A549 (cell line): ENCODE measurements at regions not wholly inside any gene's neighbourhood (a gene's known extent, or its start where the extent isn't known, plus 50 kb on each side); places are given as distances from the start of the nearest gene placed in this dataset.

Source experiments
- ATAC-seq, 2 experiments: fragments of 200-7000 bp in 1 of 2; fragments of >200 bp in 1 of 2; cut with Nextera tagmentation in 1 of 2; cut with Tn5 transposase in 1 of 2; 3 replicates each; pipeline versions ENCODE4 v1.8.0 to v1.9.1; 2018 to 2020; ENCODE audit warnings: mild to moderate bottlenecking in 1 of 2, moderate library complexity in 1 of 2
- CTCF ChIA-PET: fragments of 300-600 bp; sonication (Branson Sonifier 250); formaldehyde crosslinking; extraction: SDS; loops from one replicate; lab custom pipeline; 2021; ENCODE audit warnings: antibody characterized with exemption, inconsistent platforms; lab: Yijun Ruan, JAX
- POLR2A ChIA-PET: fragments of 350-600 bp; formaldehyde crosslinking; extraction: SDS; loops from one replicate; lab custom pipeline; 2021; ENCODE audit warnings: antibody characterized with exemption, inconsistent platforms; lab: Yijun Ruan, JAX
- DNase-seq, 2 experiments: peaks; one replicate each; pipeline versions ENCODE4 v3.0.0 to v3.0.0-alpha.2; 2011 to 2016; ENCODE audit warnings: low read depth in 1 of 2, low spot score in 1 of 2
- FAIRE-seq: peaks from 2 replicates; lab custom pipeline; 2011; peaks lifted over from hg19 to GRCh38; lab: Jason Lieb, UNC
- H3K27ac ChIP-seq, 2 experiments: fragments of >200 bp; sonication (Bioruptor Twin); formaldehyde crosslinking; 3 replicates each; pipeline ENCODE4 v1.5.1; 2016 to 2017
- H3K4me1 ChIP-seq: fragments of >200 bp; sonication (Bioruptor Twin); formaldehyde crosslinking; 3 replicates; pipeline ENCODE4 v1.6.1; 2016
- H3K4me2 ChIP-seq: fragments of >200 bp; sonication (Bioruptor Twin); formaldehyde crosslinking; 3 replicates; pipeline ENCODE4 v1.6.1; 2016
- H3K4me3 ChIP-seq: fragments of >200 bp; sonication (Bioruptor Twin); formaldehyde crosslinking; 3 replicates; pipeline ENCODE4 v1.5.1; 2016
- H3K9me3 ChIP-seq: fragments of >200 bp; sonication (Bioruptor Twin); formaldehyde crosslinking; 3 replicates; pipeline ENCODE4 v1.6.1; 2016
- BHLHE40 ChIP-seq: IDR thresholded peaks from 2 replicates; pipeline ENCODE4 v1.6.1; 2012; ENCODE audit warnings: low read depth, low read length, inconsistent platforms
- CBX2 ChIP-seq: fragments of 200-600 bp; sonication (generic); IDR thresholded peaks from 2 replicates; pipeline ENCODE4 v1.6.1; 2016; ENCODE audit warnings: low read depth, mild to moderate bottlenecking, borderline replicate concordance
- CBX8 ChIP-seq: fragments of 200-600 bp; sonication (generic); IDR thresholded peaks from 2 replicates; pipeline ENCODE4 v1.6.1; 2016
- EHF ChIP-seq: fragments of 250-450 bp; sonication (Bioruptor Pico); IDR thresholded peaks from 2 replicates; pipeline ENCODE4 v1.5.0; 2020; ENCODE audit warnings: mild to moderate bottlenecking
- EHMT2 ChIP-seq: fragments of 200-600 bp; sonication (generic); IDR thresholded peaks from 2 replicates; pipeline ENCODE4 v1.6.1; 2016; ENCODE audit warnings: antibody characterized with exemption, low read depth, mild to moderate bottlenecking, moderate library complexity
- FOSB ChIP-seq: fragments of 250-450 bp; sonication (Bioruptor Pico); IDR thresholded peaks from 2 replicates; pipeline ENCODE4 v1.5.0; 2020; ENCODE audit warnings: mild to moderate bottlenecking, moderate library complexity
- FOSL2 ChIP-seq, 2 experiments: fragments of 450-650 bp in 1 of 2; fragments of >200 bp in 1 of 2; sonication (Bioruptor Twin) in 1 of 2; formaldehyde crosslinking; IDR thresholded peaks; 2 replicates each; pipeline versions ENCODE4 v1.5.0 to v1.6.1; 2016 to 2020; ENCODE audit warnings: mild to moderate bottlenecking in 1 of 2, moderate library complexity in 1 of 2
- HDAC2 ChIP-seq: fragments of 200-600 bp; sonication (generic); IDR thresholded peaks from 2 replicates; pipeline ENCODE4 v1.6.1; 2016
- HOXB13 ChIP-seq: fragments of 250-450 bp; sonication (Bioruptor Pico); IDR thresholded peaks from 2 replicates; pipeline ENCODE4 v1.5.0; 2020; ENCODE audit warnings: low read depth, mild to moderate bottlenecking, moderate library complexity
- MAZ ChIP-seq: fragments of 150-350 bp; IDR thresholded peaks from 2 replicates; pipeline ENCODE4 v1.6.1; 2014; ENCODE audit warnings: antibody characterized with exemption, low read depth, low read length, borderline replicate concordance
- NFE2L2 ChIP-seq: fragments of 150-350 bp; conservative IDR thresholded peaks from 2 replicates; pipeline ENCODE4 v1.6.1; 2014; ENCODE audit warnings: low read length
- PHF8 ChIP-seq: fragments of 200-600 bp; sonication (generic); IDR thresholded peaks from 2 replicates; pipeline ENCODE4 v1.6.1; 2016; ENCODE audit warnings: low read depth, mild to moderate bottlenecking, antibody characterized with exemption, moderate library complexity, borderline replicate concordance
- RARB ChIP-seq: fragments of 250-450 bp; sonication (Bioruptor Pico); IDR thresholded peaks from 2 replicates; pipeline ENCODE4 v1.8.0; 2021; ENCODE audit warnings: mild to moderate bottlenecking, moderate library complexity
- SMC3 ChIP-seq: fragments of >200 bp; sonication (Bioruptor Twin); formaldehyde crosslinking; IDR thresholded peaks from 3 replicates; pipeline ENCODE4 v1.6.1; 2018; ENCODE audit warnings: inconsistent platforms
- SREBF2 ChIP-seq: fragments of 450-650 bp; IDR thresholded peaks from 2 replicates; pipeline ENCODE4 v1.6.1; 2014; ENCODE audit warnings: mild to moderate bottlenecking, moderate library complexity
- WGBS: methylation state at CpG from one replicate; pipeline ENCODE4 v1.1.6; 2017; ENCODE audit errors: missing lambda C conversion rate; 5-methylcytosine and 5-hydroxymethylcytosine counted together
- TF ChIP-seq, protein P1 (sequence below): IDR thresholded peaks from 2 replicates; pipeline ENCODE4 v1.6.1; 2012
- TF ChIP-seq, protein P2 (sequence below): fragments of >200 bp; sonication (Bioruptor Twin); formaldehyde crosslinking; IDR thresholded peaks from 3 replicates; pipeline ENCODE4 v1.6.1; 2016
- TF ChIP-seq, protein P3 (sequence below): fragments of 200-600 bp; sonication (generic); IDR thresholded peaks from 2 replicates; pipeline ENCODE4 v1.6.1; 2016; ENCODE audit warnings: antibody characterized with exemption, mild to moderate bottlenecking, moderate library complexity
- TF ChIP-seq, protein P4 (sequence below): fragments of >200 bp; sonication (Bioruptor Twin); formaldehyde crosslinking; IDR thresholded peaks from 3 replicates; pipeline ENCODE4 v1.5.1; 2016
- TF ChIP-seq, protein P5 (sequence below): fragments of 250-450 bp; sonication (Bioruptor Pico); IDR thresholded peaks from 2 replicates; pipeline ENCODE4 v1.5.0; 2021; ENCODE audit warnings: mild to moderate bottlenecking, moderate library complexity, borderline replicate concordance

DNA sequence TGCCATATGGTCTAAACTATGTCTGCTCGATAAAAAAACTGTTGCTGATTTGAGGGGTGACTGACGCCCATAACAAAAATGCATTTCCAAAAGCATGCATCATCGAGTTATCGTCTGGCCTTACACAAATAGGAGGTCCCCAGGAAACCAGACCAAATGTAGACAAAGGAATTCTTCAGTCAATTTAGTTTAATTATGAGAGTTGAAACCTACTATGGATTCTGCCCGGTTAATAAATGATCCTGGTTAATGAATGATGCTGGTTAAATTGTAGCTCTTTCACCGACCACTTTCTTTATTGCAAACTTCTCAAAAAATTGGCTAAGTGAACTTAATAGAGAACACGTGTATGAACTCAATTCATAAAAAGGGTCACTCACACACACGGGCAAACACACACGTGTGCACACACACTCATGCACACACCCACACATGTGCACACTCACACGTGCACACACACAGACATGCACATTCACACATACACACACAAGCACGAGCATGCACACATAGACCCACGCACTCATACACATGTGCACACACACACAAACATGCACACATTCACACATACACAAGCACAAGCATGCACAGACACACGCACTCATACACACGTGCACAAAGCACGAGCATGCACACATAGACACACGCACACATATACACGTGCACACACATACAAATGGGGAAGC lies 59.0 kb upstream of the SALL3 start:
- ATAC-seq: no peak

DNA sequence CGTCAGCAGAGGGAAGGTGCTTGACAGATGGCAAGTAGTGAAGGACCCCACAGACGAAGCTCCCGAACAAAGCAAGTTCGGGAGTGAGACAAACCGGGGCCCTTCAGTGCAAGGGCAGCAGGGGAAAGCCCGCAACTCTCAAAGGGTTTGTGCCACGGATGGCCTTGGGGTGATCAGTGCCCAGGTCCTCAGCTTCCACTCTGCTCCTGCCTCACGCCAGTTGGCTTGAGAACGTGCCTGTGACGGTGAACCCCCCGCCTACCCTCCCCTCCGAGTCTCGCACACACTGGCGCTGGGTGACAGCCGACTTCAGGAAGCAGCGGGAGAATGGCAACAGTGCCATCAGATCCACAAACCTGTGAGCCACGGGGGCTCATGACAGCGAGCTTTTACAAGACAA lies 56.8 kb upstream of the SALL3 start:
- 23% methylated on average over 11 of the region's 18 CpGs for WGBS
- no peak for ATAC-seq
- no peaks in the 10 kb centered on the region for H3K9me3 ChIP-seq
- FAIRE-seq: no peak
- H3K4me3 ChIP-seq: no peak overlapping the region
- H3K4me1 ChIP-seq: no peaks in the 10 kb centered on the region
- DNase-seq: no peak
- CTCF ChIA-PET: no interaction called here
- TF ChIP-seq, protein P1, sequence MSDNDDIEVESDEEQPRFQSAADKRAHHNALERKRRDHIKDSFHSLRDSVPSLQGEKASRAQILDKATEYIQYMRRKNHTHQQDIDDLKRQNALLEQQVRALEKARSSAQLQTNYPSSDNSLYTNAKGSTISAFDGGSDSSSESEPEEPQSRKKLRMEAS: no peak
- TF ChIP-seq BHLHE40 (no peak), SREBF2 (no peak), CBX8 (no peak), RARB (CRISPR knock-in tag) (no peak), HDAC2 (no peak), EHF (CRISPR knock-in tag) (no peak), EHMT2 (no peak), CBX2 (no peak), MAZ (no peak), PHF8 (no peak), FOSL2 (IDR thresholded peaks at IDR 0.05) (no peak), FOSL2 (CRISPR knock-in tag; IDR thresholded peaks at IDR 0.05) (no peak)
- TF ChIP-seq, protein P2, sequence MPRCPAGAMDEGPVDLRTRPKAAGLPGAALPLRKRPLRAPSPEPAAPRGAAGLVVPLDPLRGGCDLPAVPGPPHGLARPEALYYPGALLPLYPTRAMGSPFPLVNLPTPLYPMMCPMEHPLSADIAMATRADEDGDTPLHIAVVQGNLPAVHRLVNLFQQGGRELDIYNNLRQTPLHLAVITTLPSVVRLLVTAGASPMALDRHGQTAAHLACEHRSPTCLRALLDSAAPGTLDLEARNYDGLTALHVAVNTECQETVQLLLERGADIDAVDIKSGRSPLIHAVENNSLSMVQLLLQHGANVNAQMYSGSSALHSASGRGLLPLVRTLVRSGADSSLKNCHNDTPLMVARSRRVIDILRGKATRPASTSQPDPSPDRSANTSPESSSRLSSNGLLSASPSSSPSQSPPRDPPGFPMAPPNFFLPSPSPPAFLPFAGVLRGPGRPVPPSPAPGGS: no peak
- TF ChIP-seq, all 56 proteins: peak for 0
- no peak overlapping the region for H3K27ac ChIP-seq
- H3K4me2 ChIP-seq: no peak overlapping the region
- POLR2A ChIA-PET: no interaction called here

More for the DNA sequence above, 59.0 kb upstream of the SALL3 start:
- CTCF ChIA-PET: interaction anchor here (1.3 kb wide), 1 partner anchor 18 kb away, joined by 3 read pairs; no protein-coding TSS in a partner anchor
- no peak overlapping the region for H3K4me3 ChIP-seq
- H3K9me3 ChIP-seq: no peaks in the 10 kb centered on the region
- no peak overlapping the region for H3K4me2 ChIP-seq
- FAIRE-seq (no peak), DNase-seq (no peak)
- WGBS: 22% methylated on average over 17 of the region's 17 CpGs
- POLR2A ChIA-PET: no interaction called here
- H3K27ac ChIP-seq: no peak overlapping the region
- no peaks in the 10 kb centered on the region for H3K4me1 ChIP-seq
- TF ChIP-seq HOXB13 (CRISPR knock-in tag) (no peak), SMC3 (no peak), NFE2L2 (no peak), CBX2 (no peak), EHF (CRISPR knock-in tag) (no peak), FOSB (CRISPR knock-in tag) (no peak)
- TF ChIP-seq, protein P3, sequence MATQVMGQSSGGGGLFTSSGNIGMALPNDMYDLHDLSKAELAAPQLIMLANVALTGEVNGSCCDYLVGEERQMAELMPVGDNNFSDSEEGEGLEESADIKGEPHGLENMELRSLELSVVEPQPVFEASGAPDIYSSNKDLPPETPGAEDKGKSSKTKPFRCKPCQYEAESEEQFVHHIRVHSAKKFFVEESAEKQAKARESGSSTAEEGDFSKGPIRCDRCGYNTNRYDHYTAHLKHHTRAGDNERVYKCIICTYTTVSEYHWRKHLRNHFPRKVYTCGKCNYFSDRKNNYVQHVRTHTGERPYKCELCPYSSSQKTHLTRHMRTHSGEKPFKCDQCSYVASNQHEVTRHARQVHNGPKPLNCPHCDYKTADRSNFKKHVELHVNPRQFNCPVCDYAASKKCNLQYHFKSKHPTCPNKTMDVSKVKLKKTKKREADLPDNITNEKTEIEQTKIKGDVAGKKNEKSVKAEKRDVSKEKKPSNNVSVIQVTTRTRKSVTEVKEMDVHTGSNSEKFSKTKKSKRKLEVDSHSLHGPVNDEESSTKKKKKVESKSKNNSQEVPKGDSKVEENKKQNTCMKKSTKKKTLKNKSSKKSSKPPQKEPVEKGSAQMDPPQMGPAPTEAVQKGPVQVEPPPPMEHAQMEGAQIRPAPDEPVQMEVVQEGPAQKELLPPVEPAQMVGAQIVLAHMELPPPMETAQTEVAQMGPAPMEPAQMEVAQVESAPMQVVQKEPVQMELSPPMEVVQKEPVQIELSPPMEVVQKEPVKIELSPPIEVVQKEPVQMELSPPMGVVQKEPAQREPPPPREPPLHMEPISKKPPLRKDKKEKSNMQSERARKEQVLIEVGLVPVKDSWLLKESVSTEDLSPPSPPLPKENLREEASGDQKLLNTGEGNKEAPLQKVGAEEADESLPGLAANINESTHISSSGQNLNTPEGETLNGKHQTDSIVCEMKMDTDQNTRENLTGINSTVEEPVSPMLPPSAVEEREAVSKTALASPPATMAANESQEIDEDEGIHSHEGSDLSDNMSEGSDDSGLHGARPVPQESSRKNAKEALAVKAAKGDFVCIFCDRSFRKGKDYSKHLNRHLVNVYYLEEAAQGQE: no peak
- TF ChIP-seq, protein P4, sequence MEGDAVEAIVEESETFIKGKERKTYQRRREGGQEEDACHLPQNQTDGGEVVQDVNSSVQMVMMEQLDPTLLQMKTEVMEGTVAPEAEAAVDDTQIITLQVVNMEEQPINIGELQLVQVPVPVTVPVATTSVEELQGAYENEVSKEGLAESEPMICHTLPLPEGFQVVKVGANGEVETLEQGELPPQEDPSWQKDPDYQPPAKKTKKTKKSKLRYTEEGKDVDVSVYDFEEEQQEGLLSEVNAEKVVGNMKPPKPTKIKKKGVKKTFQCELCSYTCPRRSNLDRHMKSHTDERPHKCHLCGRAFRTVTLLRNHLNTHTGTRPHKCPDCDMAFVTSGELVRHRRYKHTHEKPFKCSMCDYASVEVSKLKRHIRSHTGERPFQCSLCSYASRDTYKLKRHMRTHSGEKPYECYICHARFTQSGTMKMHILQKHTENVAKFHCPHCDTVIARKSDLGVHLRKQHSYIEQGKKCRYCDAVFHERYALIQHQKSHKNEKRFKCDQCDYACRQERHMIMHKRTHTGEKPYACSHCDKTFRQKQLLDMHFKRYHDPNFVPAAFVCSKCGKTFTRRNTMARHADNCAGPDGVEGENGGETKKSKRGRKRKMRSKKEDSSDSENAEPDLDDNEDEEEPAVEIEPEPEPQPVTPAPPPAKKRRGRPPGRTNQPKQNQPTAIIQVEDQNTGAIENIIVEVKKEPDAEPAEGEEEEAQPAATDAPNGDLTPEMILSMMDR: no peak
- TF ChIP-seq, protein P5, sequence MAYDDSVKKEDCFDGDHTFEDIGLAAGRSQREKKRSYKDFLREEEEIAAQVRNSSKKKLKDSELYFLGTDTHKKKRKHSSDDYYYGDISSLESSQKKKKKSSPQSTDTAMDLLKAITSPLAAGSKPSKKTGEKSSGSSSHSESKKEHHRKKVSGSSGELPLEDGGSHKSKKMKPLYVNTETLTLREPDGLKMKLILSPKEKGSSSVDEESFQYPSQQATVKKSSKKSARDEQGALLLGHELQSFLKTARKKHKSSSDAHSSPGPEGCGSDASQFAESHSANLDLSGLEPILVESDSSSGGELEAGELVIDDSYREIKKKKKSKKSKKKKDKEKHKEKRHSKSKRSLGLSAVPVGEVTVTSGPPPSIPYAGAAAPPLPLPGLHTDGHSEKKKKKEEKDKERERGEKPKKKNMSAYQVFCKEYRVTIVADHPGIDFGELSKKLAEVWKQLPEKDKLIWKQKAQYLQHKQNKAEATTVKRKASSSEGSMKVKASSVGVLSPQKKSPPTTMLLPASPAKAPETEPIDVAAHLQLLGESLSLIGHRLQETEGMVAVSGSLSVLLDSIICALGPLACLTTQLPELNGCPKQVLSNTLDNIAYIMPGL (CRISPR knock-in tag): no peak
- TF ChIP-seq, protein P2: no peak
